ENCODE measurements at regions not wholly inside any gene's neighbourhood (a gene's known extent, or its start where the extent isn't known, plus 50 kb on each side); places are given as distances from the start of the nearest gene placed in this dataset.

DNA sequence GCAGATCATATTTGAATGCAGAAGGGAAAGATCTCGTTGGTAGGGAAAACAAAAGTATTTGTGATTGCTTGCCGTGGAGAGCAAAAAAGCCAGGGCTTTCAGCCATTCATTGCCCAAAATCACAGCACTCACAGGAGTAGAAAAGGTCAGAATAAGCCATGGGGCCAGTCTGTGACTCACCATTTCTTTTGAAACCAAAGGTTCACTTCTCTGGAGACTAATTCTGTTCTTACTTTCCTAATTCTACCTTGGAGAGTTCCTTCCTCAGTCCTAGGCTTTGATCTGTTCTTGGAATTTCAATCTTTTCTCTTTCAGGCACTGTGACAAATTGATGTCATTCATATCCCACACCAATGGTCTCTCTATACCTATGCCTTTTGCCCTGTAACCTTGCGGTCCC lies 54.1 kb upstream of the FAM180A start:
- no peak overlapping the region for H3K27ac Mint-ChIP-seq
- H3K4me3 Mint-ChIP-seq, result no peak overlapping the region
- H3K27me3 Mint-ChIP-seq, result peaks cover 35% of the 10 kb centered on the region
- DNase-seq (no peak), ATAC-seq (no peak)
- no peaks in the 10 kb centered on the region for H3K9me3 Mint-ChIP-seq
- peaks cover 11% of the 10 kb centered on the region for H3K4me1 Mint-ChIP-seq

- Mint-ChIP-seq H3K27me3 (peaks cover 35% of the 10 kb centered on the region), H3K4me3 (no peak overlapping the region), H3K4me1 (peaks cover 11% of the 10 kb centered on the region), H3K9me3 (no peaks in the 10 kb centered on the region), H3K27ac (peak overlapping the region in 1 of 2 donors; percentile 20)
- DNase-seq (no peak), ATAC-seq (no peak)
Measured at GRCh38 chr7:135801877-135802276, 53.3 kb upstream of the FAM180A start.

- Mint-ChIP-seq H3K4me3 (peak overlapping the region in 1 of 2 donors; percentile 29), H3K9me3 (no peaks in the 10 kb centered on the region), H3K4me1 (peaks cover 11% of the 10 kb centered on the region), H3K27ac (peak overlapping the region in 1 of 2 donors; percentile 85), H3K27me3 (peaks cover 35% of the 10 kb centered on the region)
- ATAC-seq, result peak; percentile 76
- peak; percentile 22 to 36 for DNase-seq
Measured at GRCh38 chr7:135801045-135801693, 52.6 kb upstream of the FAM180A start.

DNA sequence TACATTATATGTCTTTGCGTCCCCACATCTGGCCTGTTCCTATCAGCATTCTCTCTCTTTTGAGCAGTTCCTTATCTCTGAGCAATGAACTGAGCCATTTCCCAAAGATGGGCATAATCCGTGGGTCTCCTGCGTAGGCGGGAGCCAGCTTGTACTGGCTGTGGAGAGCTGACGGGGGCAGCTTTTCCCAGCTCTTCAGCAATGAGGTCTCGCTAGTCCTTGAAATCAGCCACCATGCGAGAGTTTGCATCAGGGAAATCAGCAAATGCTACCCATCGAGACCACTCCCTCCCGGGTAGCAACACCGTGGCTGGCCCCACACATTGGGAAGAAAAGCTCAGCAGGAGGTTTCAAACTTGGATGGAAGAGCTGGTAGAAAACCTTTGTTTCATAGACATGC lies 51.9 kb upstream of the FAM180A start:
- H3K4me3 Mint-ChIP-seq, result peak overlapping the region in 1 of 2 donors; percentile 29
- ATAC-seq (no peak), DNase-seq (no peak)
- no peaks in the 10 kb centered on the region for H3K9me3 Mint-ChIP-seq
- H3K27ac Mint-ChIP-seq, result peak overlapping the region in 1 of 2 donors; percentile 85
- peaks cover 11% of the 10 kb centered on the region for H3K4me1 Mint-ChIP-seq
- peaks cover 35% of the 10 kb centered on the region for H3K27me3 Mint-ChIP-seq

GRCh38 chr7:135799881-135800280 lies 51.3 kb upstream of the FAM180A start:
- no peak for DNase-seq
- peaks cover 35% of the 10 kb centered on the region for H3K27me3 Mint-ChIP-seq
- no peak overlapping the region for H3K4me3 Mint-ChIP-seq
- H3K27ac Mint-ChIP-seq, result no peak overlapping the region
- H3K9me3 Mint-ChIP-seq, result no peaks in the 10 kb centered on the region
- H3K4me1 Mint-ChIP-seq, result peaks cover 11% of the 10 kb centered on the region
- no peak for ATAC-seq
